H1 (cell line): ENCODE measurements at regions not wholly inside any gene's neighbourhood (a gene's known extent, or its start where the extent isn't known, plus 50 kb on each side); places are given as distances from the start of the nearest gene placed in this dataset.

Experiments
- CTCF ChIA-PET: fragments of 300-600 bp; sonication (Branson Sonifier 250); formaldehyde crosslinking; loops from one replicate; lab custom pipeline; 2021; ENCODE audit not compliant: partially characterized antibody; lab: Charles Lee
- POLR2A ChIA-PET: fragments of 300-600 bp; sonication (Branson Sonifier 250); formaldehyde crosslinking; loops from one replicate; lab custom pipeline; 2021; ENCODE audit warnings: inconsistent platforms; ENCODE audit not compliant: partially characterized antibody; lab: Charles Lee
- DNase-seq, 2 experiments: peaks; one replicate each; pipeline versions ENCODE4 v3.0.0 to v3.0.0-alpha.2; 2010 to 2022; ENCODE audit warnings: low spot score in 2 of 2, low read depth in 1 of 2, mixed read lengths in 1 of 2
- FAIRE-seq: peaks from 2 replicates; lab custom pipeline; 2011; peaks lifted over from hg19 to GRCh38; lab: Jason Lieb, UNC
- H2AFZ ChIP-seq: 2 replicates; pipeline ENCODE4 v1.8.1; 2012; ENCODE audit warnings: low read length, inconsistent platforms
- H2AK5ac ChIP-seq: 2 replicates; pipeline ENCODE4 v1.6.1; 2013; ENCODE audit warnings: low read depth, low read length
- H2BK120ac ChIP-seq: replicated peaks from 2 replicates; pipeline ENCODE3; 2013; ENCODE audit warnings: low read depth, low read length, inconsistent platforms
- H2BK12ac ChIP-seq: 2 replicates; pipeline ENCODE4 v1.6.1; 2013; ENCODE audit warnings: low read depth, low read length
- H2BK15ac ChIP-seq: 2 replicates; pipeline ENCODE4 v1.6.1; 2013; ENCODE audit warnings: low read length
- H2BK20ac ChIP-seq: 2 replicates; pipeline ENCODE4 v1.6.1; 2013; ENCODE audit warnings: low read length
- H2BK5ac ChIP-seq: 2 replicates; pipeline ENCODE4 v1.6.1; 2013; ENCODE audit warnings: low read depth, low read length
- H3K14ac ChIP-seq: 2 replicates; pipeline ENCODE4 v1.6.1; 2013; ENCODE audit warnings: inconsistent platforms; ENCODE audit not compliant: insufficient read length
- H3K18ac ChIP-seq: 2 replicates; pipeline ENCODE4 v1.6.1; 2013; ENCODE audit warnings: low read length; ENCODE audit errors: extremely low read depth
- H3K23ac ChIP-seq: 2 replicates; pipeline ENCODE4 v1.6.1; 2013; ENCODE audit warnings: inconsistent platforms; ENCODE audit not compliant: insufficient read length
- H3K23me2 ChIP-seq: 2 replicates; pipeline ENCODE4 v1.6.1; 2013; ENCODE audit warnings: low read depth, low read length
- H3K27ac ChIP-seq: 2 replicates; pipeline ENCODE4 v1.6.1; 2011; ENCODE audit warnings: low read depth, low read length, inconsistent platforms
- H3K27me3 ChIP-seq, 4 experiments: replicated peaks in 1 of 4; 1 replicate in 1 of 4; 2 replicates in 3 of 4; pipeline versions ENCODE4 v1.6.1 to v1.8.1; 2011 to 2013; ENCODE audit warnings: low read length in 3 of 4, mild to moderate bottlenecking in 3 of 4, inconsistent platforms in 2 of 4, mixed read lengths in 2 of 4, moderate library complexity in 1 of 4; ENCODE audit not compliant: control insufficient read depth in 3 of 4, insufficient read depth in 3 of 4; ENCODE audit errors: extremely low read depth in 1 of 4
- H3K36me3 ChIP-seq, 4 experiments: 2 replicates each; pipeline versions ENCODE4 v1.6.1 to v1.8.1; 2011 to 2013; ENCODE audit warnings: mild to moderate bottlenecking in 4 of 4, low read length in 3 of 4, moderate library complexity in 2 of 4, control low read depth in 1 of 4, inconsistent platforms in 1 of 4; ENCODE audit not compliant: insufficient read depth in 4 of 4, control insufficient read depth in 2 of 4
- H3K4ac ChIP-seq: replicated peaks from 2 replicates; pipeline ENCODE3; 2013; ENCODE audit warnings: low read length, low read depth, mixed read lengths, inconsistent platforms; ENCODE audit not compliant: insufficient read length
- H3K4me1 ChIP-seq, 4 experiments: replicated peaks in 1 of 4; 1 replicate in 1 of 4; 2 replicates in 3 of 4; pipeline versions ENCODE4 v1.6.1 to v1.8.1; 2011 to 2013; ENCODE audit warnings: low read length in 3 of 4, inconsistent platforms in 2 of 4, mixed read lengths in 1 of 4; ENCODE audit not compliant: insufficient read depth in 4 of 4, control insufficient read depth in 3 of 4
- H3K4me2 ChIP-seq, 2 experiments: 2 replicates each; pipeline versions ENCODE4 v1.6.1 to v1.8.1; 2011 to 2013; ENCODE audit warnings: low read depth in 2 of 2, low read length in 2 of 2, control low read depth in 1 of 2, inconsistent platforms in 1 of 2, mild to moderate bottlenecking in 1 of 2; ENCODE audit not compliant: insufficient read depth in 1 of 2
- H3K4me3 ChIP-seq, 4 experiments: fragments of 200-600, 300-600 bp in 1 of 4; sonication (generic), shearing (Covaris generic), sonication (Bioruptor Twin) in 1 of 4; 2 replicates each; pipeline versions ENCODE4 v1.5.1 to v1.8.1; 2011 to 2016; ENCODE audit warnings: low read length in 4 of 4, low read depth in 3 of 4, control low read depth in 2 of 4, inconsistent platforms in 2 of 4, mild to moderate bottlenecking in 2 of 4, mixed read lengths in 1 of 4, moderate library complexity in 1 of 4; ENCODE audit not compliant: insufficient read depth in 2 of 4; ENCODE audit errors: extremely low read depth in 1 of 4
- H3K56ac ChIP-seq: replicated peaks from 2 replicates; pipeline ENCODE3; 2013; ENCODE audit warnings: low read depth, mild to moderate bottlenecking, mixed read lengths, low read length, inconsistent platforms; ENCODE audit not compliant: insufficient read length
- H3K79me1 ChIP-seq: 2 replicates; pipeline ENCODE4 v1.6.1; 2013; ENCODE audit warnings: low read depth, low read length, control low read depth
- H3K79me2 ChIP-seq, 2 experiments: 2 replicates each; pipeline versions ENCODE4 v1.6.1 to v1.8.1; 2012 to 2013; ENCODE audit warnings: low read length in 2 of 2, mild to moderate bottlenecking in 2 of 2, inconsistent platforms in 1 of 2; ENCODE audit not compliant: insufficient read depth in 2 of 2, control insufficient read depth in 1 of 2
- H3K9ac ChIP-seq, 4 experiments: replicated peaks in 1 of 4; 1 replicate in 1 of 4; 2 replicates in 3 of 4; pipeline versions ENCODE4 v1.6.1 to v1.8.1; 2011 to 2013; ENCODE audit warnings: low read depth in 3 of 4, low read length in 3 of 4, control low read depth in 2 of 4, mild to moderate bottlenecking in 2 of 4, moderate library complexity in 2 of 4, inconsistent platforms in 1 of 4; ENCODE audit errors: extremely low read depth in 1 of 4
- H3K9me3 ChIP-seq, 2 experiments: 2 replicates each; pipeline versions ENCODE4 v1.6.1 to v1.8.1; 2012 to 2013; ENCODE audit warnings: mild to moderate bottlenecking in 2 of 2, moderate library complexity in 2 of 2, control low read depth in 1 of 2, inconsistent platforms in 1 of 2, low read depth in 1 of 2, low read length in 1 of 2, mixed read lengths in 1 of 2; ENCODE audit not compliant: insufficient read depth in 2 of 2
- H4K20me1 ChIP-seq, 2 experiments: replicated peaks in 1 of 2; 2 replicates each; pipeline versions ENCODE3 to v1.8.1; 2011 to 2013; ENCODE audit warnings: inconsistent platforms in 2 of 2, low read length in 2 of 2, mild to moderate bottlenecking in 1 of 2; ENCODE audit not compliant: insufficient read depth in 2 of 2, control insufficient read depth in 1 of 2
- H4K5ac ChIP-seq: 2 replicates; pipeline ENCODE4 v1.6.1; 2013; ENCODE audit warnings: low read length, low read depth, mixed read lengths, inconsistent platforms; ENCODE audit not compliant: insufficient read length
- H4K8ac ChIP-seq: 2 replicates; pipeline ENCODE4 v1.8.0; 2013; ENCODE audit warnings: mild to moderate bottlenecking, moderate library complexity, low read length, inconsistent platforms; ENCODE audit not compliant: insufficient read depth; ENCODE audit errors: extremely low read depth
- H4K91ac ChIP-seq: replicated peaks from 2 replicates; pipeline ENCODE3; 2013; ENCODE audit warnings: low read length, mixed read lengths, inconsistent platforms; ENCODE audit not compliant: insufficient read length
- BACH1 ChIP-seq: IDR thresholded peaks from 2 replicates; pipeline ENCODE4 v1.6.1; 2012; ENCODE audit warnings: low read length, improper control_type of control experiment
- BRCA1 ChIP-seq: IDR thresholded peaks from 2 replicates; pipeline ENCODE4 v1.6.1; 2012; ENCODE audit warnings: low read depth, low read length, improper control_type of control experiment
- CBX5 ChIP-seq: fragments of 300-800, 300-1000 bp; sonication (generic); IDR thresholded peaks from 2 replicates; pipeline ENCODE4 v1.7.1; 2016; ENCODE audit warnings: antibody characterized with exemption, low read length, low read depth
- CEBPB ChIP-seq: IDR thresholded peaks from 2 replicates; pipeline ENCODE4 v1.6.1; 2012; ENCODE audit warnings: low read depth, low read length
- CREB1 ChIP-seq: IDR thresholded peaks from 2 replicates; pipeline ENCODE4 v1.6.1; 2012; ENCODE audit warnings: inconsistent platforms
- CTBP2 ChIP-seq: IDR thresholded peaks from 2 replicates; pipeline ENCODE4 v1.7.0; 2011; ENCODE audit warnings: borderline replicate concordance, mild to moderate bottlenecking, moderate library complexity, mixed read lengths, low read length; ENCODE audit not compliant: insufficient read depth, insufficient read length
- EP300 ChIP-seq, 2 experiments: IDR thresholded peaks; 1 replicate in 1 of 2; 2 replicates in 1 of 2; pipeline ENCODE4 v1.6.1; 2011 to 2012; ENCODE audit warnings: low read depth in 2 of 2, low read length in 2 of 2, mild to moderate bottlenecking in 2 of 2, borderline replicate concordance in 1 of 2, inconsistent platforms in 1 of 2, moderate library complexity in 1 of 2
- POLR2A ChIP-seq, 2 experiments: IDR thresholded peaks; 1 replicate in 1 of 2; 2 replicates in 1 of 2; pipeline ENCODE4 v1.6.1; 2011; ENCODE audit warnings: low read depth in 2 of 2, low read length in 2 of 2, mild to moderate bottlenecking in 2 of 2; ENCODE audit errors: control extremely low read depth in 1 of 2
- RFX5 ChIP-seq: IDR thresholded peaks from 2 replicates; pipeline ENCODE4 v1.6.1; 2011; ENCODE audit warnings: low read depth, low read length, improper control_type of control experiment, borderline replicate concordance
- SIN3A ChIP-seq, 2 experiments: IDR thresholded peaks in 1 of 2; conservative IDR thresholded peaks in 1 of 2; 2 replicates each; pipeline ENCODE4 v1.6.1; 2011 to 2012; ENCODE audit warnings: low read length in 2 of 2, improper control_type of control experiment in 1 of 2, low read depth in 1 of 2, mild to moderate bottlenecking in 1 of 2
- SIX5 ChIP-seq: IDR thresholded peaks from 2 replicates; pipeline ENCODE4 v1.6.1; 2011; ENCODE audit warnings: mild to moderate bottlenecking, low read depth, low read length
- SRF ChIP-seq: IDR thresholded peaks from 2 replicates; pipeline ENCODE4 v1.6.1; 2011; ENCODE audit warnings: mild to moderate bottlenecking, low read depth, low read length, moderate library complexity
- WGBS, 2 experiments: shearing (Covaris generic) in 1 of 2; methylation state at CpG; one replicate each; pipeline versions ENCODE4 v1.1.6 to v1.1.7; 2013 to 2015; ENCODE audit warnings: low lambda C conversion rate in 2 of 2, mixed read lengths in 2 of 2, inconsistent platforms in 1 of 2, low coverage in 1 of 2, missing lambda C conversion rate in 1 of 2; ENCODE audit not compliant: insufficient replicate concordance in 2 of 2, insufficient coverage in 1 of 2, insufficient read length in 1 of 2; ENCODE audit errors: extremely low coverage in 1 of 2, missing lambda C conversion rate in 1 of 2; 5-methylcytosine and 5-hydroxymethylcytosine counted together
- TF ChIP-seq, protein P1 (sequence below), 3 experiments: IDR thresholded peaks; 1 replicate in 2 of 3; 2 replicates in 1 of 3; pipeline versions ENCODE4 v1.5.1 to v1.6.1; 2011; ENCODE audit warnings: low read length in 3 of 3, mild to moderate bottlenecking in 3 of 3, inconsistent platforms in 2 of 3, low read depth in 1 of 3, moderate library complexity in 1 of 3; ENCODE audit not compliant: insufficient read depth in 1 of 3; ENCODE audit errors: control extremely low read depth in 1 of 3

DNA sequence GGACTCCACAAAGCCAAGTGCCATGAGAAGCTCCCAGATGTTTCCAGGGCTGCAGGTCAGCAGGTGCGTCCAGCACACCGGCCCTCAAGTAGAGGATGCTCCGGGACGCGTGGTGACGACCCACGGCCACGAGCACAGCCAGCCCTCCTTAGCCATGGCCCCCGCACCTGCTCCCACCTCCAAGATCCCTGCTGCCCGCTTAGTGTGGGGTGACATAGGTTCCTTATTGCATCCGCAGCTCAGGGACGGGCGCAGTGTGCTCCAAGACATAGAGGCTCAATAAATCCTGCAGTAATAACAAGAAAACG lies 138.1 kb upstream of the RPS6KA2 start:
- Histone ChIP-seq H2AFZ (no peak overlapping the region), H4K91ac (no peak overlapping the region), H2BK5ac (no peak overlapping the region), H3K18ac (no peak overlapping the region), H3K36me3 (no peaks in the 10 kb centered on the region), H3K56ac (no peak overlapping the region), H3K4me1 (peaks cover 3 to 19% (median 12%) of the 10 kb centered on the region in 4 experiments), H4K20me1 (no peaks in the 10 kb centered on the region), H4K8ac (no peak overlapping the region; the same call in 1 of the 2 replicates), H3K79me1 (no peaks in the 10 kb centered on the region), H2BK15ac (no peak overlapping the region), H2BK120ac (no peak overlapping the region), H2BK12ac (no peak overlapping the region; the same call in 1 of the 2 replicates), H3K4me3 (no peak overlapping the region), H3K23me2 (no peaks in the 10 kb centered on the region; the same call in 1 of the 2 replicates), H3K14ac (no peak overlapping the region), H3K4ac (no peak overlapping the region), H4K5ac (no peak overlapping the region), H3K9me3 (no peaks in the 10 kb centered on the region), H3K4me2 (no peak overlapping the region), H3K27me3 (no peaks in the 10 kb centered on the region), H3K27ac (no peak overlapping the region), H3K23ac (no peak overlapping the region), H2BK20ac (no peak overlapping the region), H2AK5ac (no peak overlapping the region), H3K9ac (no peak overlapping the region), H3K79me2 (no peaks in the 10 kb centered on the region)
- DNase-seq: peak in 1 of 2 experiments; percentile 38
- FAIRE-seq: no peak
- ChIA-PET POLR2A (interaction anchor here (1.0 kb wide), 1 partner anchor 138 kb away, joined by 3 read pairs; the partner anchor contains the start of gene RPS6KA2), CTCF (interaction anchor here (0.7 to 6.2 kb wide), 9 partner anchors 8 to 452 kb away, joined by 3 to 83 read pairs (median 5); no protein-coding TSS in a partner anchor)
- 88% methylated on average over 14 of the region's 14 CpGs; no CpG with 5 or more reads in 1 of the 2 experiments for WGBS, 2 experiments
- TF ChIP-seq BRCA1 (no peak), SRF (no peak), SIX5 (no peak), EP300 (IDR thresholded peaks at IDR 0.05; ENCODE audit: borderline replicate concordance in 1 of 2, low read depth in 2 of 2, low read length in 2 of 2) (no peak), SIN3A (conservative IDR thresholded peaks at IDR 0.05 in 1 of 2, IDR thresholded peaks at IDR 0.05 in 1 of 2; ENCODE audit: low read depth in 1 of 2, low read length in 2 of 2) (no peak), BACH1 (no peak), CTBP2 (no peak), RFX5 (no peak), CEBPB (no peak), CREB1 (no peak), POLR2A (IDR thresholded peaks at IDR 0.05; ENCODE audit: control extremely low read depth in 1 of 2, low read depth in 2 of 2, low read length in 2 of 2) (no peak), CBX5 (no peak)
- TF ChIP-seq, protein P1, sequence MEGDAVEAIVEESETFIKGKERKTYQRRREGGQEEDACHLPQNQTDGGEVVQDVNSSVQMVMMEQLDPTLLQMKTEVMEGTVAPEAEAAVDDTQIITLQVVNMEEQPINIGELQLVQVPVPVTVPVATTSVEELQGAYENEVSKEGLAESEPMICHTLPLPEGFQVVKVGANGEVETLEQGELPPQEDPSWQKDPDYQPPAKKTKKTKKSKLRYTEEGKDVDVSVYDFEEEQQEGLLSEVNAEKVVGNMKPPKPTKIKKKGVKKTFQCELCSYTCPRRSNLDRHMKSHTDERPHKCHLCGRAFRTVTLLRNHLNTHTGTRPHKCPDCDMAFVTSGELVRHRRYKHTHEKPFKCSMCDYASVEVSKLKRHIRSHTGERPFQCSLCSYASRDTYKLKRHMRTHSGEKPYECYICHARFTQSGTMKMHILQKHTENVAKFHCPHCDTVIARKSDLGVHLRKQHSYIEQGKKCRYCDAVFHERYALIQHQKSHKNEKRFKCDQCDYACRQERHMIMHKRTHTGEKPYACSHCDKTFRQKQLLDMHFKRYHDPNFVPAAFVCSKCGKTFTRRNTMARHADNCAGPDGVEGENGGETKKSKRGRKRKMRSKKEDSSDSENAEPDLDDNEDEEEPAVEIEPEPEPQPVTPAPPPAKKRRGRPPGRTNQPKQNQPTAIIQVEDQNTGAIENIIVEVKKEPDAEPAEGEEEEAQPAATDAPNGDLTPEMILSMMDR (IDR thresholded peaks at IDR 0.05; ENCODE audit: control extremely low read depth in 1 of 3, insufficient read depth in 1 of 3, low read depth in 1 of 3, low read length in 3 of 3): no peak
